H1 (cell line): ENCODE measurements at regions not wholly inside any gene's neighbourhood (a gene's known extent, or its start where the extent isn't known, plus 50 kb on each side); places are given as distances from the start of the nearest gene placed in this dataset.

ENCODE experiments used
- ATF2 ChIP-seq: IDR thresholded peaks from 2 replicates; pipeline ENCODE4 v1.6.1; 2012; ENCODE audit warnings: low read length, inconsistent platforms

DNA sequence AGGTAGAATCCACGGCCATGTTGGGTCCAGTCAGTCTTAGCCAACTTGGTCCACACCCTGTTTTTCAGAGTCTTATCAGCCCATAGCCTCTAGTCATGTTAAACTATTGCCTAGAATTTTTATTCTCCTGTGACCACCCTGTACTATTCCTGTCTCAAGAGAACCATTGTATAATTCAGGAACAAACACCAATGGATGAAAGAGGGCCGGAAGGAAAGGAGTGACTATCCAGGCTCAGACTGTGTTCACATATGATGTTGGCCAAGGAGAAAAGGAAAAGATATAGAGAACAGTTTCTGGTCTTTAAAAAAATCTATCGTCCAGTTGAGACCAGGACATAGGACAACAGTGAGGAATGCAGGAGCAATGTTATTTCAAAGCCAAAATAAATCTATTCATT is 82.9 kb upstream of the SETBP1 start (continued):
- no peak for TF ChIP-seq ATF2
